ENCODE measurements at regions not wholly inside any gene's neighbourhood (a gene's known extent, or its start where the extent isn't known, plus 50 kb on each side); places are given as distances from the start of the nearest gene placed in this dataset.

DNA sequence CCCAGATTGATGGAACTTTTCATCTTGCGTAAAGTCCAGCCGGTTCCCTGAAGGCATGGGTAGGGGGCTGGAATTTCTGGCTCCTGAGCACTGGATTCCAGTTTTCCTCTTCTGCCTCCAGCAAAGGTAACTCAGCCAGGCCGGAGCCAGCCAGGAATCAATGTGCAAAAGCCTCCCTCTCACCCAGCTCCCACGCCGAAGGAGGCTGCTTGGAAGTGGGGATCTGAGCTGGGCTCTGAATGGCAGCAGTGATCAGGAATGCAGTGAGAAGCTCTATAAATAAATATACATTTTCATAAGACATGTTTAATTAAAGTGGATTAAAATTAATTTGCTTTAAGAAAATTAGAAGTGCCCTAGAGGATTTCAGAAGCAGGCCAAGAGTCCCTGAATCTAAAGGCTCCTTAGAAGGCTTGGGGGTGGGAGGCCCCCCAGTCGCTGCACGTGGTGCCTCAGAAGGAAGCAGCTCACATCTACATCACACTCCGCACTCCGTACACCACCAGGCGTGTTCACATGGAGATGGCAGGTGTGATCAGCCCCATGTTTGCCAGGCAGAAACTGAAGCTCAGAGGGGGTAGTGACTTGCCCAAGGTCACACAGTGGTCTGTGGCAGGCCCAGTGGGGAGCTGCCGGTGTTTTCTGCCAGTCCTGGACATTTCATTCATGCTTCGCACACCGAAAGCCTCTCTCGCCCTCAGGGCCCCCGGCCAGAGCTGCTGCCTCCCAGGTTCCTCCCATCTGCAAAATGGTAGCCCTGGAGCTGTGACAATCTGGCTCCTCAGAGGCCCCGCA lies 148.6 kb upstream of the LINGO1 start:
- H3K56ac ChIP-seq (replicated peaks; ENCODE audit: insufficient read length, low read depth, low read length): no peak overlapping the region
- H2AK5ac ChIP-seq (ENCODE audit: low read depth, low read length): no peak overlapping the region
- no peak overlapping the region for H3K4me3 ChIP-seq (ENCODE audit: extremely low read depth in 1 of 4, insufficient read depth in 2 of 4, low read depth in 3 of 4, low read length in 4 of 4)
- no peak overlapping the region for H3K4me2 ChIP-seq (ENCODE audit: insufficient read depth in 1 of 2, low read depth in 2 of 2, low read length in 2 of 2)
- peak overlapping the region; percentile 60; the same call in 1 of the 2 replicates for H2BK12ac ChIP-seq (ENCODE audit: low read depth, low read length)
- H2AFZ ChIP-seq (ENCODE audit: low read length): no peak overlapping the region
- no peak overlapping the region for H3K27ac ChIP-seq (ENCODE audit: low read depth, low read length)
- H3K9me3 ChIP-seq (ENCODE audit: insufficient read depth in 2 of 2, low read depth in 1 of 2, low read length in 1 of 2): 0 out of 4 replicates have a peak, but pooled peaks cover 0 to 3% of the 10 kb centered on the region in 2 experiments
- no peak overlapping the region; the same call in 1 of the 2 replicates for H4K8ac ChIP-seq (ENCODE audit: extremely low read depth, insufficient read depth, low read length)
- FAIRE-seq (no peak), DNase-seq (ENCODE audit: low read depth in 1 of 2, low spot score in 2 of 2) (no peak)
- no peak overlapping the region for H2BK5ac ChIP-seq (ENCODE audit: low read depth, low read length)
- H3K14ac ChIP-seq (ENCODE audit: insufficient read length): no peak overlapping the region
- no peaks in the 10 kb centered on the region for H4K20me1 ChIP-seq (replicated peaks in 1 of 2; ENCODE audit: control insufficient read depth in 1 of 2, insufficient read depth in 2 of 2, low read length in 2 of 2)
- ChIA-PET CTCF (ENCODE audit: partially characterized antibody) (interaction anchor here (0.7 to 3.4 kb wide), 7 partner anchors 13 to 126 kb away, joined by 3 to 15 read pairs (median 4); no protein-coding TSS in a partner anchor), POLR2A (ENCODE audit: partially characterized antibody) (no interaction called here)
- no peaks in the 10 kb centered on the region for H3K36me3 ChIP-seq (ENCODE audit: control insufficient read depth in 2 of 4, insufficient read depth in 4 of 4, low read length in 3 of 4)
- H4K91ac ChIP-seq (replicated peaks; ENCODE audit: insufficient read length, low read length): no peak overlapping the region
- H3K4me1 ChIP-seq (replicated peaks in 1 of 4; ENCODE audit: control insufficient read depth in 3 of 4, insufficient read depth in 4 of 4, low read length in 3 of 4): peaks cover 0 to 10% (median 7%) of the 10 kb centered on the region in 4 experiments; a peak in 6 of 7 replicates
- H3K79me1 ChIP-seq (ENCODE audit: low read depth, low read length): no peaks in the 10 kb centered on the region
- H3K27me3 ChIP-seq (replicated peaks in 1 of 4; ENCODE audit: control insufficient read depth in 3 of 4, extremely low read depth in 1 of 4, insufficient read depth in 3 of 4, low read length in 3 of 4): no peaks in the 10 kb centered on the region
- H3K23me2 ChIP-seq (ENCODE audit: low read depth, low read length): peaks cover 1% of the 10 kb centered on the region; the same call in 1 of the 2 replicates
- no peak overlapping the region for H2BK20ac ChIP-seq (ENCODE audit: low read length)
- no peak overlapping the region for H4K5ac ChIP-seq (ENCODE audit: insufficient read length, low read depth, low read length)
- no peaks in the 10 kb centered on the region for H3K79me2 ChIP-seq (ENCODE audit: control insufficient read depth in 1 of 2, insufficient read depth in 2 of 2, low read length in 2 of 2)
- 0 out of 7 replicates have a peak overlapping the region, but pooled peaks of 1 of the 4 experiments have one; percentile 3 for H3K9ac ChIP-seq (replicated peaks in 1 of 4; ENCODE audit: extremely low read depth in 1 of 4, low read depth in 3 of 4, low read length in 3 of 4)
- no peak overlapping the region for H2BK120ac ChIP-seq (replicated peaks; ENCODE audit: low read depth, low read length)
- H3K4ac ChIP-seq (replicated peaks; ENCODE audit: insufficient read length, low read depth, low read length): no peak overlapping the region
- 0 out of 2 replicates have a peak overlapping the region, but pooled peaks have one; percentile 40 for H2BK15ac ChIP-seq (ENCODE audit: low read length)
- 92% methylated on average over 15 of the region's 16 CpGs; no CpG with 5 or more reads in 1 of the 2 experiments for WGBS, 2 experiments (ENCODE audit: extremely low coverage in 1 of 2, insufficient coverage in 1 of 2, insufficient read length in 1 of 2, insufficient replicate concordance in 2 of 2, low coverage in 1 of 2, low lambda C conversion rate in 2 of 2, missing lambda C conversion rate in 1 of 2)
- H3K18ac ChIP-seq (ENCODE audit: extremely low read depth, low read length): no peak overlapping the region
- H3K23ac ChIP-seq (ENCODE audit: insufficient read length): no peak overlapping the region
- TF ChIP-seq TEAD4 (IDR thresholded peaks at IDR 0.05; ENCODE audit: low read depth, low read length) (no peak), CTBP2 (IDR thresholded peaks at IDR 0.05; ENCODE audit: borderline replicate concordance, insufficient read depth, insufficient read length, low read length) (no peak), RBBP5 (IDR thresholded peaks at IDR 0.05; ENCODE audit: borderline replicate concordance, low read depth, low read length) (no peak), TBP (IDR thresholded peaks at IDR 0.05; ENCODE audit: low read depth, low read length) (no peak), SIN3A (conservative IDR thresholded peaks at IDR 0.05 in 1 of 2, IDR thresholded peaks at IDR 0.05 in 1 of 2; ENCODE audit: low read depth in 1 of 2, low read length in 2 of 2) (no peak), JUND (IDR thresholded peaks at IDR 0.05; ENCODE audit: low read length) (no peak), ASH2L (IDR thresholded peaks at IDR 0.05; ENCODE audit: low read length) (no peak), FOSL1 (IDR thresholded peaks at IDR 0.05; ENCODE audit: insufficient read depth, low read depth, low read length) (no peak), SUZ12 (IDR thresholded peaks at IDR 0.05; ENCODE audit: low read length) (no peak), CHD1 (IDR thresholded peaks at IDR 0.05; ENCODE audit: low read depth, low read length) (no peak), CBX8 (IDR thresholded peaks at IDR 0.05; ENCODE audit: borderline replicate concordance, low read depth, low read length) (no peak), SP1 (IDR thresholded peaks at IDR 0.05; ENCODE audit: low read depth, low read length) (no peak), GABPA (IDR thresholded peaks at IDR 0.05; ENCODE audit: borderline replicate concordance, insufficient read depth, low read length) (no peak)

Measured in H1 (cell line).